AG09319 (cell line): ENCODE measurements at regions not wholly inside any gene's neighbourhood (a gene's known extent, or its start where the extent isn't known, plus 50 kb on each side); places are given as distances from the start of the nearest gene placed in this dataset.

ENCODE experiments used
- DNase-seq: peaks from one replicate; pipeline ENCODE4 v3.0.0-alpha.2; 2010; ENCODE audit warnings: low read depth; ENCODE audit errors: extremely low read depth
- TF ChIP-seq, protein P1 (sequence below): IDR thresholded peaks from 2 replicates; pipeline ENCODE4 v1.5.1; 2011; ENCODE audit warnings: low read depth, mild to moderate bottlenecking, inconsistent platforms, low read length, moderate library complexity

DNA sequence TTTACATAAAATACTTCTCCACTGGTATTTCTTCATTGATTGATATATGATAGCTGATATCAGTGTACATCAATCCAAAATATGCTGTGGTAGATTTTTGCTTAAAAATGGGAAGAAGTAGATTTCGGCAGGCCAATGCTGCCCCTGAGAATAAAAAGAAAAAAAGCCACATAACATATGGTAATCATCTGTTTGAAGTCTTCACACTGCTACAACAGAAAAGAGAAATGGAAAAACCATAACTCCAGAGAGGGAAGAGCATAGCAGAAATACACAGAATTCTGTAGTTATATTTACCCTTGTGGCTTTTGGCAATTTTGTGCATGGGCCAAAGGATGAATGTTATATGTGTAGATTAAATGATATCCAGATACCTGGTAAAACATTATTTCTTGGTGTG, 143.1 kb upstream of the KCNMB2 start:
- no peak for DNase-seq
- TF ChIP-seq, protein P1, sequence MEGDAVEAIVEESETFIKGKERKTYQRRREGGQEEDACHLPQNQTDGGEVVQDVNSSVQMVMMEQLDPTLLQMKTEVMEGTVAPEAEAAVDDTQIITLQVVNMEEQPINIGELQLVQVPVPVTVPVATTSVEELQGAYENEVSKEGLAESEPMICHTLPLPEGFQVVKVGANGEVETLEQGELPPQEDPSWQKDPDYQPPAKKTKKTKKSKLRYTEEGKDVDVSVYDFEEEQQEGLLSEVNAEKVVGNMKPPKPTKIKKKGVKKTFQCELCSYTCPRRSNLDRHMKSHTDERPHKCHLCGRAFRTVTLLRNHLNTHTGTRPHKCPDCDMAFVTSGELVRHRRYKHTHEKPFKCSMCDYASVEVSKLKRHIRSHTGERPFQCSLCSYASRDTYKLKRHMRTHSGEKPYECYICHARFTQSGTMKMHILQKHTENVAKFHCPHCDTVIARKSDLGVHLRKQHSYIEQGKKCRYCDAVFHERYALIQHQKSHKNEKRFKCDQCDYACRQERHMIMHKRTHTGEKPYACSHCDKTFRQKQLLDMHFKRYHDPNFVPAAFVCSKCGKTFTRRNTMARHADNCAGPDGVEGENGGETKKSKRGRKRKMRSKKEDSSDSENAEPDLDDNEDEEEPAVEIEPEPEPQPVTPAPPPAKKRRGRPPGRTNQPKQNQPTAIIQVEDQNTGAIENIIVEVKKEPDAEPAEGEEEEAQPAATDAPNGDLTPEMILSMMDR, result no peak

DNA sequence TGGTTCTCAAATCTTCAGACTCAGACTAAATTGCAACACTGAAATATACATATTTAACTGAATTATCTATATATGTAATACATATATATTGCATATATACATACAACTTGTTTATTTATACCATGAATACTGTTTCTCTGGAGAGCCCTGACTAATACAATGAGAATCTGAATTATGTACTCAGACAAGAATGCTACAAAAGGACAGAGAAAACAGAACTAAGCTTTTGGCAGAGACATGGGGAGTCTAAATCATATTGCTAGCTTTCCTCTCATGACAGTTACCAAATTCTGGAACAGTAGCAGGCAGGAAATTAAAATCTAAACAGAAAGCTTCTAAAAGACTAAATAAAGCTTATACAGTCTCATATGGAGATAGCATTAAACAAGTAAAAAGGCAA, 142.4 kb upstream of the KCNMB2 start:
- no peak for DNase-seq
- TF ChIP-seq, protein P1, result no peak

DNA sequence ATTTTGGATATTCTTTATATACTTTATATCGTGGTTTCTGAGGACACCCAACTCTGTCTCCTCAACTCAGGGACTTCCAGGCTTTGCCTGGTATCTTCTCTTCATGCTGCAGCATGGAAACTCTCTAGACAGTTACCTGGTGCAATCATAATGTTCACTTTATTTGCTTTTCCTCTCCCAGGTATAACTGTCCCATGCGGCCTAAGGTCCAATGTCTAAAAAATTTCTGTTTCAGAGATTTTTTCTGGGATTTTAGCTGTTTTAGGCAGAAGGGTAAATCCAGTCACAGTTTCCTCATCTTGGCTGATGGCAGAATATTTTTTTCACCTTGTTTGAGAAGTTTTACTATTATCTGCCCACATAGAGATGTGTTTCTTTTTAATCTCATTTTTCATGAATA, 139.9 kb upstream of the KCNMB2 start:
- TF ChIP-seq, protein P1, result no peak
- DNase-seq, result no peak

DNA sequence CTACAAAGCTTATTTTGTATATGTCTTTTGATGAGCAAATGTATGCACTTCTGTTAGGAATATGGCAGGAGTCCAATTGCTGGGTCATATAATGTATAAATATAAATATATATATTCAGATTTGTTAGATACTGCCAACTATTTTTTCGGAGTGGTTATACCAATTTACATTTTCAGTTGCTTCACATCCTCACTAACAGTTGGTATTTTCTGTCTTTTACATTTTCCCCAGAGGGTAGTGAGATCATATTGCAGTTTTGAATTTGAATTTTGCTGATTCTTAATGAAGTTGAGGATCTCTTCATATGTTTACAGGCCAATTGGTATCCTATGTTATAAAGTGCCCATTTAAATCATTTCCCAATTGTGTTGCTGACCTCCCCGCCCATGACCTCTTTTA, 139.0 kb upstream of the KCNMB2 start:
- TF ChIP-seq, protein P1, result no peak
- DNase-seq, result no peak

DNA sequence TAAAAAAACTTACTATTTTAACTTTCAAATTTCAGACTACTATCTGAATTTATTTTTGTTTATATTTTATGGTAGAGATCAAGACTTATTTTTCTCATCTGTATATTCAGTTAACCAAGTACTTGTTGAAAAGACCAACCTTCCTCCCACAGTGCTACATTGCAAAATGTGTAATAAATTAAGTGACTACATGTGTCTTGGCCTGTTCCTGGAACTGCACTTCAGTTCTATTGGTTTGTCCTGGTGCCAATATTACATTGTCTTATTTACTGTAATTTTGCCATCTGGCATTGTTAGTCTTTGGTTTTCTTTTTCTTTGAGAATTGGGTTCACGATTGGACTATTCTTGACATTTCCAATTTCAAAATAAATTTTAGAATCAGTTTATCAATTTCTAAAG, 138.4 kb upstream of the KCNMB2 start:
- DNase-seq, result no peak
- TF ChIP-seq, protein P1, result no peak

DNA sequence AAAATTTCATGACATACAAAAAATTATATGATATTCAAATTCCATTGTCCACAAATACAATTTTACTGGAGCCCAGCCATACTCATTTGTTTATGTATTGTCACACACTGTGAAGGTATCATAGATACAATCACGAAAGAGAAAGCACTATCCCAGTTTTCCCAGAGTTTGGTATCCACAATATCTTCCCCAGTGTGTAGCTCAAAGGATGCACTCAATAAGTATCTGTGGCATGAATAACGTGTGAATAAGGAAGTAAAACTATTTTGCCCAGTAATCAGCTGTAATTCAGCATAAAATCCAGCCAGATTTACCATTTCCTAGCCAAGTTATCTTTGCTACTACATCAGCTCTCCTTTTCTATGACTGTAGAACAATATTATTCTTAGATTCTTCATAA, 131.3 kb upstream of the KCNMB2 start:
- TF ChIP-seq, protein P1, result no peak
- no peak for DNase-seq

DNA sequence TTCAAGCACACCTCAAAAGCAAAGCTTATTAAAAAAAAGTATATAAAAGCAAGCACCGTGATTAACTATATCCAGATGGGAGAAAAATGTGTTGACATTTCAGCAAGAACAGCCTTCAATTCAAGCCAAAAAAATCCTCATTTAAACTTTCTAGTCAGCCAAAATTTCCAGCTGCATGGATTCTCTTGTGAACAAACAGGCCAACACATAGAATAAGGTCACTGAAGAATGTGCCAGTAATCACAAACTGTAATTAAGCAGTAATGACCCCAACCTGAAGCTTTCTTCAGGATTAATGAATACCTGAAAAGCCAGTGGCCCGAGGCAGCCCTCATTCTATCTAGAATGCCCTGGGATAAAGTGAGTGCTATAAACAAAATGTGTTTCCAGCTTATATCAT, 130.7 kb upstream of the KCNMB2 start:
- DNase-seq, result no peak
- TF ChIP-seq, protein P1, result no peak
